HG03342 (cell line): ENCODE measurements at regions not wholly inside any gene's neighbourhood (a gene's known extent, or its start where the extent isn't known, plus 50 kb on each side); places are given as distances from the start of the nearest gene placed in this dataset.
"Not testable (repeated sequence)": the region's sequence is repeated elsewhere in the genome, so short reads cannot be mapped to it uniquely, and the experiment has no call there.

Experiments
- ATAC-seq: cut with Tn5 transposase; IDR thresholded peaks from one replicate; pipeline ENCODE4 v1.9.1; 2021; ENCODE audit warnings: mild to moderate bottlenecking, moderate library complexity; ENCODE audit not compliant: unreplicated experiment

DNA sequence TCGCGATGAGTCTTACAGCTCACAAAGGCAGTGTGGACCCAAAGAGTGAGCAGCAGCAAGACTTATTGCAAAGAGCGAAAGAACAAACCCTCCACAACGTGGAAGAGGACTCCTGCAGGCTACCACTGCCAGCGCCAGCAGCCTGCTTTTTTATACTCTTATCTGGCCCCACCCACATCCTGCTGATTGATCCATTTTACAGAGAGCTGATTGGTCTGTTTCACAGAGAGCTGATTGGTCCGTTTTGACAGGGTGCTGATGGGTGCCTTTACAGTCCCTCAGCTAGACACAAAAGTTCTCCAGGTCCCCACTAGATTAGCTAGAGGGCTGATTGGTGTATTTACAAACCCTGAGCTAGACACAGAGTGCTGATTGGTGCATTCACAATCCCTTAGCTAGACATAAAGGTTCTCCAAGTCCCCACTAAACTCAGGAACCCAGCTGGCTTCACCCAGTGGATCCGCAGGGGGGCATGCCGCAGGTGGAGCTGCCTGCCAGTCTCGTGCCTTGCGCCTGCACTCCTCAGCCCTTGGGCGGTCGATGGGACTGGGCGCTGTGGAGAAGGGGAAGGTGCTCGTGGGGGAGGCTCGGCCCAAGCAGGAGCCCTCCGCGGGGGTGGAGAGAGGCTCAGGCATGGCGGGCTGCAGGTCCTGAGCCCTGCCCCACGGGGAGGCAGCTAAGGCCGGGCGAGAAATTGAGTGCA, 75.7 kb downstream of the QDPR start:
- ATAC-seq: not testable (repeated sequence)

DNA sequence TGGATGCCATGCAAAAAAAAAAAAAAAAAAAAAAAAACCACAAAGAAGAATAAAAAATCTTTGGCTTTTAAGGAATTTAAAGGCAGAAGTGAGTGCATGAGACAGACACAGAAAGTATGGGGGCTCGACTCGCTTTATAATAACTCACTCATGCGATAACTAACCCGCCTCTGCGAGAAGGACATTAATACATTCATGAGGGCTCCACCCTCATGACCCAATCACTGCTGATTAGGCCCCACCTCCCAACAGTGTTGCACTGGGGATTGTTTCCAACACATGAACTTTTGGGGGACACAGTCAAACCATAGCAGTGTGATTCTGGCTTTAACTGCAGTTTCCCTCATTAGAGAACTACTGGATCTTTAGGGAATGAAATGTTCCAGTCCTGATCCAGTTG, 78.1 kb downstream of the QDPR start:
- ATAC-seq: no peak

GRCh38 chr4:17427991-17428390, 83.9 kb downstream of the QDPR start:
- no peak for ATAC-seq

- ATAC-seq: no peak
Measured at GRCh38 chr4:17426222-17426621, 85.7 kb downstream of the QDPR start.

DNA sequence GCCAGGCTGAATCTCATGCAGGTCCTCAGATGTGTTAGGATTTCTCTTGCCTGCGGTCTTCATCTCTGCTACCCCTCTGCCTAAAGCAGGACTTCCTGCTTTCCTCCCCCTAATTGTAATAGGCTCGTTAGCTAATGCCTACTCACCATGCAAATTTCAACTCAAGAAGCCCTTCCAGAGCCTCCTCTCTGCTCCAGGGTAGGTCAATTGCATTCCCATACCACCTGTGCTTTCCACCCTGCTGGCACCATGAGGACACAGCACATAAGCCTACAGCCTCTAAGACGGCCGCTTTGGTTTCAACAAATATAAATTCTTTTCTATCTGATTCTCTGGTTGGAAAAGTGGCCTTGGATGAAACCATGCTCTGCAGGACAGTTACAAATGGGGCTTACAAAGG, 93.9 kb downstream of the QDPR start:
- no peak for ATAC-seq

DNA sequence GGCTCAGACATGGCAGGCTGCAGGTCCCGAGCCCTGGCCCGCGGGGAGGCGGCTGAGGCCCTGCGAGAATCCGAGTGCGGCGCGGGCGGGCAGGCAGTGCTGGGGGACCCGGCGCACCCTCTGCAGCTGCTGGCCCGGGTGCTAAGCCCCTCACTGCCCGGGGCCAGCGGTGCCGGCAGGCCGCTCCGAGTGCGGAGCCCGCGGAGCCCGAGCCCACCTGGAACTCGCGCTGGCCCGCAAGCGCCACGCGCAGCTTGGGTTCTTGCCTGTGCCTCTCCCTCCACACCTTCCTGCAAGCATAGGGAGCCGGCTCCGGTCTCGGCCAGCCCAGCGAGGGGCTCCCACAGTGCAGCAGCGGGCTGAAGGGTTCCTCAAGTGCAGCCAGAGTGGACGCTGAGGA, 97.5 kb downstream of the QDPR start:
- no peak for ATAC-seq

- ATAC-seq: no peak
Measured at GRCh38 chr4:17400686-17401085, 111.2 kb downstream of the QDPR start.

GRCh38 chr4:17398805-17399204, 113.1 kb downstream of the QDPR start:
- ATAC-seq: no peak

DNA sequence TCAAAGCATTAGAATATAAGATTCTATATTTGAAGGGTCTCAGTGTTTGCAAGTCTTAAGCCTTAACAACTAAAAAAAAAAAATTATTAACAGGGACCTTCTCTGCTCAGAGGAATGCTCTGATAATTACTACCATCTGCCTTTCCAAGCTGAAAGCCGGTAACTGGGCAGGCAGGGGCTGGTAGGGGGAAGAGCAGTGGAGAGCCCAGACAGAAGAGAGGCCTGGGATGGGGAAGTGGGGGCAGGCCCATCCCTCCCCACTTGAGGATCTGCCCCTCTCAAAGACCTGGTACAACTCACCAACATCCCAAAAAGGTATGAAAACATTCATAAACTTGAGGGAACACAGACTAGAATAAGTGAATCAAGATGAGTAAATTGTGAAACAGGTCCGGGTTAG, 113.9 kb downstream of the QDPR start:
- ATAC-seq: no peak

GRCh38 chr4:17397611-17398010, 114.3 kb downstream of the QDPR start:
- no peak for ATAC-seq

DNA sequence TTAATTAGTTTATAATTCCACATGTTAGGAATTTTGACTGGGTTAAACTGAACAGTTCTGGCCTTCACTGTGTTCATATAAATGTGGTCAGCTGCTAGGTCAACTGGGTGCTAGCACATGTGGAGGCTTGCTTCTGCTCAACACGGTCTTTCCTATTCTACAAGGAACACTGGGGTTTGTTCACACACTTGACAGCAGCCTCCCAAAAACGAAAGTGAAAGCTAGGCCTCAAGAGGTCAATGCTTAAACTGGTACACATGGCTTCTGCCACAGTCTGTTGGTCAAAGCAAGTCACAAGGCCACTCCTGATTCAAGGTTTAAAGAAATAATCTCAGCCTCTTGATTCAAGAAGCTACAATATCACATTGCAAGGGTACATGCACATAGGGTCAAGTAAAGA, 126.5 kb downstream of the QDPR start:
- peak; percentile 83 for ATAC-seq

GRCh38 chr4:17380347-17380746, 131.5 kb downstream of the QDPR start:
- ATAC-seq: no peak

DNA sequence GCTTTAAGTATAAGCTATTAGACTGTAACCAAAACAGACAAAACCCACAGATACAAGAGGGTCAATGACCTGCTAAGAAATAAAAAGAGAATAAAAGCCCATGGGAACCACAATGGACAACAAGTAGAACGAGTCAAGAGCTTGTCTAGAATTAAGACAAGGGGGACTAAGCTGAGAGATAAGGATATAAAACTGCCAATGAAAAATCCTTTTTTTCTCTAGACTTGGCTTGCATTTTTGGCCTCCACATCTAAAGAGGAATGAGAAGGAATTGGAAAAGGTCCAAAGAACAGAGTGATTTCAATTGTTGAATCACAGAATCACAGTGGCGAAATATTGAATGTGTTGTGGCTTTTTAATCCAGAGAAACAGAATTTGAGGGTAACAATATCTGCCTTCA, 135.7 kb downstream of the QDPR start:
- no peak for ATAC-seq

GRCh38 chr4:17373666-17374065, 138.2 kb downstream of the QDPR start:
- no peak for ATAC-seq

GRCh38 chr4:17370818-17371217, 141.1 kb downstream of the QDPR start:
- ATAC-seq: no peak

DNA sequence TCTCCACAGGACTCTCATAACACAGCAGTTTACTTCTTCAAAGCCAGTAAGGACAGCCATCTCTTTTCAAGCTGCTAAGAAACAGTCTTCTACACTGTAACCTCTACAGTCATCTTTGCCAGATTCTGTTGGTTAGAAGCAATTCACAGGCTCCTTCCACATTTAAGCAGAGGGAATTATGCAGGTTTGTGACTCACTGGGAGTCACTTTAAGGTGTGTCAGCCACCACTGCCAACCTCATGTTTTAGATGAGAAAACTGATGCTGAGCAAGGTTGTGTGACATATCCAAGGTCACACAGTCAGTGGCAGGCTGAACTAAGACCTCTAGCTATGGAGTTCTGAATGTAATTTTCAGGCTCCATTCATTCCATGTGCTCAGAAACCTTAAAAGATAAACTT, 143.5 kb downstream of the QDPR start:
- ATAC-seq: no peak

DNA sequence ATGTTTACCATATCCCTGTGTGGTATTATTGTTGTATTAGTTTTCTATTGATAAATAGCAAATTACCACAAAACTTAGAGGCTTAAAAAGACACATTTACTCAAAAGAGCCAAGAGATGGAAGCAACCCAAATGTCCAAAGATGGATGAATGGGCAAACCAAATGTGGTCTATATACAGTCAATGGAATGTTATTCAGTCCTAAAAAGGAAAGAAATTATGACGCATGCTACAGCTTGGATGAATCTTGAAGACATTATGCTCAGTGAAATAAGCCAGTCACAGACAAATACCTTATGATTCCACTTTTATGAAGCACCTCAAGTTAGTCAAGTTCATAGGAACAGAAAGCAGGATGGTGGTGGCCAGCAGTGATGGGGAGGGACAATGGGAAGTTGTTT, 144.7 kb downstream of the QDPR start:
- ATAC-seq: no peak

- ATAC-seq: no peak
Measured at GRCh38 chr4:17366496-17366895, 145.4 kb downstream of the QDPR start.

DNA sequence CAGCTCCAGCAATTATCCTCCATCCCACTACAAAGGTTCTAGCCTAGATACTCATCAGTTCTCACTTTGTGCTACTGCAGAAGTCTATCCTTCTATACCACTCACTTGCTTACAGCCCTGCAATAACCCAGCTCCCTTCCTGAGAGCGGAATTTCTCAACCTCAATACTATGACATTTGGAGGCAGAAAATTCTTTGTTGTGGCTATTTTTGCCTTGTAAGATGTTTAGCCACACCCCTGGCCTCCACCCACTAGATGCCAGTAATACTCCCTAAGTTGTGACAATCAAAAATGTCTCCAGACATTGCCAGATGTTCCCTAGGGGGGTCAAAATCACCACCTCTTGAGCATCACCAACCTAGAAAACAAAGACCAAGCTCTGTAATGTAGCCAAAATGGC, 149.5 kb downstream of the QDPR start:
- no peak for ATAC-seq

GRCh38 chr4:17358241-17358640, 153.6 kb downstream of the QDPR start:
- ATAC-seq: no peak

DNA sequence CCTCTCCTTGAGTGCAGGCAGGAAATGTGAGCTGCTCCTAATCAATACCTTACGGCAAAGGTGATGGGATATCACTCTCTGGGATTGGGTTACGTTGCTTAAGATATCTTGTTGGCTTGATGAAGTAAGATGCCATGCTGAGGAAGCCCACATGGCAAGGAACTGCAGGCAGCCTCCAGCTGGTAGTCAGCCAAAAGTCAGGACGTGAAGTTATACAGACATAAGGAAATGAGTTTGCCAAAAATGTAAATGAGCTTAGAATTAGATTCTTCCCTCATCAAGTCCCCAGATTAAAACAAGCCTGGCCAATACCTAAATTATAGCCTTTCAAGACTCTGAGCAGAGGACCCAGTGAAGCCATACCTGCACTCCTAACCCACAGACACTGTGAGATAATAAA, 155.0 kb downstream of the QDPR start:
- no peak for ATAC-seq

DNA sequence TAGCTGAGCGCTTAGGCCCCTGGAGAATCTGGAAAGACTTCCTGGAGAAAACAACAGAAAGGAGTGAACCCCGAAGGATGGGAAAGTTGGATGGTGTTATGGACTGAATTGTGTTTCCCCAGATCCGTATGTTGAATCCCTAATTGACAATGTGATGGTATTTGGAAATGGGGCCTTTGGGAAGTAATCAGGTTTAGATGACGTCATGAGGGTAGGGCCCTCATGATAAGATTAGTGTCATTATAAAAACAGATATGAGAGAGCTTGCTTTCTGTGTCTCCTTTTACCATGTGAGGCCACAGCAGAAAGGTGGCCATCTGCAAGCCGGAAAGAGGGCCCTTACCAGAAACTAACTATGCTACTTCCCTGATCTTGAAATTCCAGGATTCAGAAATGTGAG, 159.5 kb downstream of the QDPR start:
- ATAC-seq: no peak

- ATAC-seq: no peak
Measured at GRCh38 chr4:17347445-17347844, 164.4 kb downstream of the QDPR start.
